Activated CD4-positive, alpha-beta T cell treated with anti-CD3 and anti-CD28 coated beads, Interleukin-2, amount 10 ng/mL, durations not matched to agents 7 days and 5 days (primary cell): ENCODE measurements at regions not wholly inside any gene's neighbourhood (a gene's known extent, or its start where the extent isn't known, plus 50 kb on each side); places are given as distances from the start of the nearest gene placed in this dataset.

Source experiments
- CTCF ChIA-PET: fragments of 350-600 bp; sonication (Branson Sonifier 250); formaldehyde crosslinking; loops from one replicate; lab custom pipeline; 2021; ENCODE audit warnings: antibody characterized with exemption; lab: Charles Lee
- POLR2A ChIA-PET: fragments of 350-600 bp; sonication (Branson Sonifier 250); formaldehyde crosslinking; loops from one replicate; lab custom pipeline; 2021; ENCODE audit warnings: antibody characterized with exemption; lab: Charles Lee
- DNase-seq: peaks from one replicate; pipeline ENCODE4 v3.0.0-alpha.2; 2020
- H3K27ac Mint-ChIP-seq: one replicate; pipeline ENCODE4 v1.8.0; 2021; ENCODE audit warnings: mild to moderate bottlenecking, moderate library complexity, mixed read lengths
- H3K27me3 Mint-ChIP-seq: one replicate; pipeline ENCODE4 v1.8.0; 2021; ENCODE audit warnings: mixed read lengths
- H3K36me3 Mint-ChIP-seq: one replicate; pipeline ENCODE4 v1.8.0; 2021; ENCODE audit warnings: low read depth, mixed read lengths
- H3K4me1 Mint-ChIP-seq: one replicate; pipeline ENCODE4 v1.8.0; 2021; ENCODE audit warnings: mixed read lengths
- H3K4me3 Mint-ChIP-seq: one replicate; pipeline ENCODE4 v1.8.0; 2021; ENCODE audit warnings: mild to moderate bottlenecking, moderate library complexity, mixed read lengths
- H3K9me3 Mint-ChIP-seq: one replicate; pipeline ENCODE4 v1.8.0; 2021; ENCODE audit warnings: mixed read lengths

DNA sequence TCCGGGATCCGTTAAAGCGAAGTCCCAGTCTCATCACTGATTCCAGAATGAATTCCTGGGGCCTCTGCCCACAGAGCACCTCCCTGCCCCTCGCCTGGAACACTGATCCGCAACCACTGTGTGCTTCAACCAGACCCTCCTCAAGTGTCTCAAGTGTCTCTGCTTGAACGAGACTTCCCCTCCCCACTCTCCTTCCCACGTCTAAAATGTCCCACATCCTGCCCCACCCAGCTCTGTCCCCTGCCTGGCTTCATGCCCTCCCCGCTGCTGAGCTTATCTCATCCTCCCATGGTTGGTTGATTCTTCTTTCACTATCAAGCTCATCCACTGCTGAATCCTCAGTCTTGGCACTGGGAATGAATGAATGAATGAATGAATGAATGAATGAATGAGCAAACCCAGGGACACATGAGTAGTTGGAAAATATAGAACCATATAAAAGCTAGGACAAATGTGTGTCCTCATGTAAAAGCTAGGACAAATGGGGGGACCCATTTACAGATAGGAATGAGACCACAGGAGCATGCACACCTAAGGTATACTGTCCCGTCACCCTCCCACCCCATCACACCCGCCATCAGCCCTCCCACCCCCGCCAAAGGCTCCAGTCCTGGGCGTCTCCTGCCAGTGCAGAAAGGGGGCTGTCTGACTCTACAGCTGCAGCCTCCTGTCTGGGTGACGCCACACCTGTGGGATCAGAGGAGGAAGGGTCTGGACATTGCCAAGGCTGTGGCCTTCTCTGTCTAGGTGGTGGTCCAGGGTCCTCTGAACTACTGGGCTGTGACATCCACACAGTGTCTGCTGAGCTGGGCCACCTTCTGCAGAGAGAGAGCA, 71.4 kb upstream of the LINC01488 start:
- Mint-ChIP-seq H3K9me3 (no peaks in the 10 kb centered on the region), H3K36me3 (no peaks in the 10 kb centered on the region), H3K4me3 (peak overlapping the region; percentile 44), H3K27ac (peak overlapping the region; percentile 76), H3K27me3 (peaks cover 52% of the 10 kb centered on the region), H3K4me1 (peaks cover 34% of the 10 kb centered on the region)
- ChIA-PET CTCF (interaction anchor here (1.1 kb wide), 1 partner anchor 23 kb away, joined by 3 read pairs; no protein-coding TSS in a partner anchor), POLR2A (no interaction called here)
- DNase-seq: peak; percentile 76

DNA sequence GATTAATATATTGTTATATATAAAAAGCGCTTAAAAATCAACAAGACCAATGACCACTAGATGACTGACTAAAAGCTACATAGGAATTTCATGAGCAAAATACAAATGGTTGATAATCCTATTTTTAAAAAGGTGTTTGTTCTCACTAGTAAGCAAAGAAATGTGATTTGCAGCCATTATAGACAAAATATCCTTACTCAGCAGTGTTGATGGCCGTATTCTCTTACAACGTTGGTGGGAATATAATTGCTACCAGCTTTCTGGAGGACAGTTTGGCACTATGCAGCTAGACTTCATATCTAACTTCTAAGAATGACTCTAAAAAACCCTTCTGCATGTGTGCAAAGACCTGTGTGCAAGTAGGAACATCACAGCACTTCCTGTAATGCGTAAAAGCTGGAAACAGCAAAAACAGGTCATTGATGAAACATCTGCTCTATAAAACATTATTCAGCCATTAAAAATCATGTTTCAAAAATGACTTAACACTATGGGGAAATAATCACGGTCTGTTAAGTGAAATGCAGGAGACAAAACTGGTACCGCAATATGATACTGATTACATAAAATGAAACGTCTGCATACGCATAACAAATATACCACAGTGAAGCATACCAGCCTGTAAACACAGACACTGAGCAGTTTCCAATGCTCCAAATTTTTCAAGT, 70.1 kb upstream of the LINC01488 start:
- no peak for DNase-seq
- ChIA-PET POLR2A (no interaction called here), CTCF (interaction anchor here (1.1 kb wide), 1 partner anchor 25 kb away, joined by 3 read pairs; no protein-coding TSS in a partner anchor)
- Mint-ChIP-seq H3K36me3 (no peaks in the 10 kb centered on the region), H3K27ac (no peak overlapping the region), H3K9me3 (no peaks in the 10 kb centered on the region), H3K4me1 (peaks cover 31% of the 10 kb centered on the region), H3K4me3 (no peak overlapping the region), H3K27me3 (peaks cover 42% of the 10 kb centered on the region)

DNA sequence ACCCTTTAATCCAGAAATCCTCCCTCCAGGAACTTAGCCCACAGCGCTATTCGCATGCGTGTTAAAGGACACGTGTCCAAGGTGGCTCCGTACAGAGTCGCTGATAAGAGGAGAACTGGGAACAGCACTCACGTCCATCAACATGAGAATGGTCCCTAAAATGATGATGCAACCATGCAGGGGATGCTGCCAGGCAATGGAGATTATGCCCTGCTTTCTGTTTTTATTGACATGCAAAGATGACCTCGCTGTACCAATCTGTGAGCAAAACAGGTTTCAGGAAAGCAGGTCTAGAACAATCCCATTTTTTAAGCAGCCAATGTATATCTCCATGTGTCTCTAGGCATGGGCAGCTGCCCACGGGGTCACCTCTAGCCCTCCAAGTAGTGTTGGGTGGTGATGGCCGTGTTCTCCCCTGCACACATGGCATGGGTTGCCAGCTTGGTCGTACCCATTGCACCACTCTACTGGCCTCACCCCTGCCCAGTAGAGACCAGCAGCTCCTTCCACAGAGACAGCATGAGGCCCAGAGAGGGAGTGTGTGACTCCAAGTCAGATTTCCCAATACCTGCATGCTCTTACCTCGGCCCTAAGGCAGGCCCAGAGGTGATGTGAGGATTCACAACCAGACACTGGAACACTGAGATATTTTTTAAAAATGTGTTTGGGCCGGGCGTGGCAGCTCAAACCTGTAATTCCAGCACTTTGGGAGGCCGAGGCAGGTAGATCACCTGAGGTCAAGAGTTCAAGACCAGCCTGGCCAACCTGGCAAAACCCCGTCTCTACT, 68.3 kb upstream of the LINC01488 start:
- H3K27me3 Mint-ChIP-seq: peaks cover 30% of the 10 kb centered on the region
- POLR2A ChIA-PET: no interaction called here
- H3K36me3 Mint-ChIP-seq: no peaks in the 10 kb centered on the region
- CTCF ChIA-PET: interaction anchor here (1.0 kb wide), 1 partner anchor 72 kb away, joined by 4 read pairs; no protein-coding TSS in a partner anchor
- peaks cover 31% of the 10 kb centered on the region for H3K4me1 Mint-ChIP-seq
- no peaks in the 10 kb centered on the region for H3K9me3 Mint-ChIP-seq
- H3K27ac Mint-ChIP-seq: no peak overlapping the region
- DNase-seq: no peak
- H3K4me3 Mint-ChIP-seq: no peak overlapping the region

DNA sequence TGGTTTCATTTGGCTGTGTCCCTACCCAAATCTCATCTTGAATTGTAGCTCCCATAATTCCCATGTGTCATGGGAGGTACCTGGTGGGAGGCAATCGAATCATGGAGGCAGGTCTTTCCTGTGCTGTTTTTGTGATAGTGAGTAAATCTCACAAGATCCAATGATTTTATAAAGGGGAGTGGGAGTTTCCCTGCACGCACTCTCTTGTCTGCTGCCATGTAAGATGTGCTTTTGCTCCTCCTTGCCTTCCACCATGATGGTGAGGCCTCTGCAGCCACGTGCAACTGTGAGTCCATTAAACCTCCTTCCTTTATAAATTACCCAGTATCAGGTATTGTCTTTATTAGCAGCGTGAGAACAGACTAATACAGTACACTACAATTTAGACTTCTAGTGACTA, 67.5 kb upstream of the LINC01488 start:
- Mint-ChIP-seq H3K4me1 (peaks cover 27% of the 10 kb centered on the region), H3K27ac (no peak overlapping the region), H3K36me3 (no peaks in the 10 kb centered on the region), H3K27me3 (peaks cover 22% of the 10 kb centered on the region), H3K4me3 (no peak overlapping the region), H3K9me3 (no peaks in the 10 kb centered on the region)
- CTCF ChIA-PET: interaction anchor here (1.0 kb wide), 1 partner anchor 72 kb away, joined by 4 read pairs; no protein-coding TSS in a partner anchor
- DNase-seq: no peak
- POLR2A ChIA-PET: no interaction called here

DNA sequence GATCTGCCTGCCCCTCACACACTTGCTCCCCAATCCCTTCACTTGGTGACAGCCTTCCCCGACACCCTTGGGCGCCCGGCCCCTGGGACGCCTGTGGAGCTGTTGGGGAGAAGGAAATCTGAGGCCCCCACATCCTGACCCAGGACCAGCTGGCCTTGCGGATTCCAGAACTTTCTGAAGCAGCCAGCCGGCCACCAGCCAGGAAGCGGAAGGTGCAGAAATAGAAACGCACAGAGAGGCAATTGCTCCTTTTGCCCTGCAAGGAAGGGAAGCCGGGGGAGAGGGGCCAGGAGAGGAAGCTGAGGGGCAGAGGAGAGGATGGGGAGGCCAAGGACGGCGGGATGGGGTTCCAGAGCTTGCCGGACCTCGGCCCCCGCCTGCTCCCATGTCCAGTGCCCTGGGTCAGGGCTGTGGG, 66.7 kb upstream of the LINC01488 start:
- POLR2A ChIA-PET: no interaction called here
- CTCF ChIA-PET: no interaction called here
- H3K4me1 Mint-ChIP-seq: peaks cover 19% of the 10 kb centered on the region
- no peak overlapping the region for H3K27ac Mint-ChIP-seq
- no peaks in the 10 kb centered on the region for H3K9me3 Mint-ChIP-seq
- no peak for DNase-seq
- peaks cover 16% of the 10 kb centered on the region for H3K27me3 Mint-ChIP-seq
- H3K36me3 Mint-ChIP-seq: no peaks in the 10 kb centered on the region
- no peak overlapping the region for H3K4me3 Mint-ChIP-seq

DNA sequence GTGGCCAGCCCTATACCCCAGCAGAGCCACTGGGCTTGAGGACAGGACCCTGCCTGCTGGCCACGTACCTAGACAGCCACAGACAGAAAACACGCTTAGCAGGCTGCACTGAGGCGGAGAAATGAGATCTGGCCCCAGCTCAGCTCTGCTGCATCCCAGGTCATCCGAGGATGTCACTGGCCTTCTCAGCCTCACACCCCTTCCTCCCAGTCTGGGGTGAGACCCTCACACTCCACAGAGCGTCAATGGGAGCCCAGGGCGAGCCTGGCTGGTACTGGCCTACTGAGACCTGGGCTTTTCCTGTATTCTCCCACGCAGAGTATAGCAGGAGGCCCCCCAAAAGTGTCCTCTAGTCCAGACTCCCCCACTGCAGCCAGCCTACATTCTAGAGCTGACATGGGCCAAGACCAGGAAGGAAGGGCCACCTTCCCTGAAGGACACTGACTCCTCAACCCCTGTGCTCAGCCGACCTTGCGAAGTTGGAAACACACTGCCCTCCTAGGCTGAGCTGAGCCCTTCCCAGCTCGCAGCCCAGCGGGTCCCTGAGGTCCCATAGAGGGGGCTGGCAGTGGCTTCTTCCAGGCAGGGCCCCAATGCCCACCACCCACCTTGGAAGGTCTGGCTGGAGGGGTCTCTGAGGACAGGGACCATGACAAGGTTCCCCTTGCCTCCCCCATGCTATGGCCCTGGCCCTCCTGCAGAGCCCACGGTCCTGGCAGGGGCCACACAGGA, 65.9 kb upstream of the LINC01488 start:
- H3K27ac Mint-ChIP-seq: no peak overlapping the region
- H3K4me1 Mint-ChIP-seq: peaks cover 11% of the 10 kb centered on the region
- H3K9me3 Mint-ChIP-seq: no peaks in the 10 kb centered on the region
- POLR2A ChIA-PET: no interaction called here
- DNase-seq: no peak
- H3K4me3 Mint-ChIP-seq: no peak overlapping the region
- H3K36me3 Mint-ChIP-seq: no peaks in the 10 kb centered on the region
- peaks cover 13% of the 10 kb centered on the region for H3K27me3 Mint-ChIP-seq
- CTCF ChIA-PET: no interaction called here

DNA sequence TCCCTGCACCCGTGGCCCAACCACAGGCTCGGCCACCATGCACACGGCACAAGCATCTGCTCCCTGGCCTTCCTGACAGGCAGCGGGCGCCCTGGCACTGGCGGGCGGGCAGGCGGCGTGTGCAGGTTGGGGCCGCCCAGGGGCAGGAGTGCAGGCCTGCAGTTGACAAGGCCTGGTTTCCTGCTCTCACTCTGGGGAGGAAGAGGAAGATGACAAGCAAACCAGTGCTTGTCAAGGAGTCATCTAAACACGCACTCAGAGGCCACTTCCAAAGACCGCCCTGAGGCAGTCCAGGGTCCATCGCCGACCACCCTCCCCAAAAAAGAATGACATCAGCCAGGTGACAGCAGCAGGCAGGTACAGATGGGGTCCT, 65.3 kb upstream of the LINC01488 start:
- Mint-ChIP-seq H3K36me3 (no peaks in the 10 kb centered on the region), H3K4me1 (peaks cover 7% of the 10 kb centered on the region), H3K27me3 (peaks cover 13% of the 10 kb centered on the region), H3K9me3 (no peaks in the 10 kb centered on the region), H3K27ac (no peak overlapping the region), H3K4me3 (no peak overlapping the region)
- POLR2A ChIA-PET: no interaction called here
- no peak for DNase-seq
- CTCF ChIA-PET: no interaction called here

DNA sequence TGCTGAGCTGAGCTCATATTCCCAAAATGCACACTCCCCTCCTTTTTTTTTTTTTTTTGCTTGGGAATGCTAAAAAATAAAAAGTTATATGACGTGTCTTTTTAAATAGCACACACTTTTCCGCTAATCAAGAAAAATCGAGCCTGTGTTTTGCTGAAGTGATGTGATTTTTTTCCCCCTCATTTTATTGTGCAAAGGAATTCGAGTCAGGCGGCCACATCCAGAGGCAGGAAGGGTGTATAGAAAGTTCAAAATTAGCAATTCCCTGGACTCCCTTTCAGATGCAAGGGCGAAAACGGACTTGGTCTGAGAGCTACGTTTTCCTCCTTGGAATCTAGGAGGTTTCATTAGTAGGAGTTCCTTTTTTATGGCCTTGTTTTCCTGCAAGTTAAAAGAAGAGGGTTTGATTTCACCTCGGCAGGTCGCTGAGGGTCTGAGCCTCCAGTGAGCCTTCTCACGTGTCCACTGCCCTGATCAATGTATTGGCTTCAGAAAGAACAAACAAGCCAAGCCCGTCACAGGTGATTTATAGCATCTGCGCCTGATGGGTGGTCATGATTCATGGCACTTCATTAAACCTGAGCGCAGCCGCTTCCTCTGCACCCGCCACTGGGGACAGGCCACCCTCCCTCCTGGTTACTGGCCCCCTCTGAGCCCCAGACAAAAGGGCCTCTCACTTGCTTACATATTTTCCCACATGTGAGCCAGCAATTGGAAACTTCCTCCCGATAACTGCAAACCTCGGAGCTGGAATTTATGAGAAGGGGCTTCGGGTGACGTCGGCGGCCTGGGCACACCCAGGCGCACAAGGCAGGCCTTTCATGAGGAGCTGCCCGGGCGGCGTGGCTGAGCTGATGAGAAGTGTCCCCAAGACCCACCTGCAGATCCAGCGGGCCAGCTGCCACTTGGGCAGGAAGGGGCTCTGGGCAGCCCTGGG, 64.4 kb upstream of the LINC01488 start:
- Mint-ChIP-seq H3K27me3 (peaks cover 9% of the 10 kb centered on the region), H3K36me3 (no peaks in the 10 kb centered on the region), H3K9me3 (no peaks in the 10 kb centered on the region), H3K4me3 (no peak overlapping the region), H3K27ac (no peak overlapping the region), H3K4me1 (no peaks in the 10 kb centered on the region)
- CTCF ChIA-PET: no interaction called here
- no peak for DNase-seq
- POLR2A ChIA-PET: no interaction called here

DNA sequence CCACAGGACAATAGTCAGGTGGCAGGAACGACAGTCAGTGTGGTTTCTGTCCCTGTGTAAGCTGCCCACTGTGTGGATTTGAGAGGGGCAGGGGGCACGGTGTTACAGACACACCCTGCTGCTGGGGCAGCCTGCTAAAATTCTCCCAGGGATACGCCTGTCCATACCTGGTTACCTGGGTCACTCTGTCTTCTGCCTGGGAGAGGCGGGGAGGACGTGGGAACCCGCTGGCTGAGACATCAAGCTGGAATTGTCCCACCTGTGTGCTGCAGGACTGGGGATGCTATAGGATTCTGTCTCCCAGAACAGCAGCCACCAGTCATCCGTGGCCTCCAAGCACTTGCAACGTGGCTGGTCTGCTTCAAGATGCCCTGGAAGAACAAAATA, 63.8 kb upstream of the LINC01488 start:
- CTCF ChIA-PET: no interaction called here

DNA sequence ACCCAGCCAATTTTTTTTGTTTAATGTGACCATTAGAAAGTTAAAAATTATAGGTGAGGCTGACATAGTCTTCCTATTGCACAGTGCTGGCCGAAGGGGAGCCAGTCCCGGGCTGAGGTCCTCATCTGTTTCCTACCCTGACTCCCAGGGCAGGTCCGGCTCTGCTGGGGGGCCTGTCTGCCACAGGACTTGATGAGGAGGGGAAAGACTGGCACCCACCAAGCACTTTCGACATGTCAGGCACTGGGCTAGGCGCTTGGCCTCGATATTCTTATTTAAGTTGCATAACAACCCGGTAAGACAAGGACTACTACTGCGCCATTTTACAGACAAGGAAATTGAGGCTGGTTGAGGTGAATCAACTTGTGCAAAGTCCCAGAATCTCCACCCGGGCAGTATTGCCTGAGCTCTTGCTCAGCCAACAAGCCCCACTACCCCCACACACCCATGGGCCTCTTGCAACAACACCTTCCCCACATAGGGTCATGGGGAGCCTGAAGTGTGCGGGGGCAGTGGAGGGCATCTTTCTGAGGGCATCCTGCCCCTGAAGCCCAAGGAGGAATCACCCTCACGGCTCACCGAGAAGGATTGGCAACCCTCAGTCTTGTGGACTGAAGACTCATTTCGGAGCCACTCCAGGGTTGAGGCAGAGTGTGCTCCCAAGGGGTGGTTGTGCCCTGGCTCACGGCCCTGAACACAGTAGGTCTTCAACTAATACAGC, 62.7 kb upstream of the LINC01488 start:
- no peaks in the 10 kb centered on the region for H3K4me1 Mint-ChIP-seq
- H3K36me3 Mint-ChIP-seq: no peaks in the 10 kb centered on the region
- H3K4me3 Mint-ChIP-seq: no peak overlapping the region
- ChIA-PET POLR2A (no interaction called here), CTCF (no interaction called here)
- peaks cover 2% of the 10 kb centered on the region for H3K27me3 Mint-ChIP-seq
- H3K27ac Mint-ChIP-seq: no peak overlapping the region
- DNase-seq: no peak
- H3K9me3 Mint-ChIP-seq: no peaks in the 10 kb centered on the region

More for the DNA sequence above, 63.8 kb upstream of the LINC01488 start:
- POLR2A ChIA-PET: no interaction called here
- Mint-ChIP-seq H3K27ac (no peak overlapping the region), H3K4me1 (no peaks in the 10 kb centered on the region), H3K9me3 (no peaks in the 10 kb centered on the region), H3K4me3 (no peak overlapping the region), H3K27me3 (peaks cover 9% of the 10 kb centered on the region), H3K36me3 (no peaks in the 10 kb centered on the region)
- no peak for DNase-seq

DNA sequence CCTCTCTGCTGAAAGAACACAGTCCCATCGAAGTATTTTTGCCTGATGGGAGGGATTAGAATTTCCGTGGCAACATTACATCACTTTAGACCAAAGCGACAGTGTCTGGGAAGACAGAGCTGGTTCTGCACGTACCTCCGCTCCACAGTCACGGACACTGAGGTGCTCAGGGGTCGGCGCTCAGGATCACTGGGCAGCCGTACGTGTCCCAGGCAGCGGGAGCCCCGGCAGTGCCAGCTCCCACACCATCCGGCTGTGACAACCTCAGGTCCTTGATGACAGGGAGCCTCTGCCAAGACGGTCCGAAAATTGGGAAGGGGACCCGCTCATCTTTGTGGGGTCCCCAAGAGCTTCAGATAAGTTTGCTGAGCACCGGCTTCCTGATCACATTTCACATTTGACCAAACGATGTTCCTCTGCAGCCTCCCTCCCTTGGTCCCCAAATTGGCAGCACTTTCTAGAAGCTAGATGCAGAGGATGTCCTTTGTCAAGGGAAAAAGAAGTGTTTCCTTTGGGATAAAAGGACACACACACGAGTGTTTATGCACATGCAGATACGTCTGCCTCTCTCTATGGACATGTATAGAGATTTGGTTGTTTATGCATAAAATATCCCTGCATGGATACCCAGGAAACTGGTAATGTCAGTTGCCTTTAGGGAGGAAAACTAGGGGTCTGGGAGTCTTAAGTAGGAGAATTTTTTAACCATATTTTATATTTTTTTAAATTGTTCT, 61.6 kb upstream of the LINC01488 start:
- POLR2A ChIA-PET: no interaction called here

More for the DNA sequence above, 61.6 kb upstream of the LINC01488 start:
- Mint-ChIP-seq H3K9me3 (peaks cover 7% of the 10 kb centered on the region), H3K27ac (no peak overlapping the region), H3K4me3 (no peak overlapping the region), H3K4me1 (no peaks in the 10 kb centered on the region), H3K36me3 (peaks cover 3% of the 10 kb centered on the region), H3K27me3 (peaks cover 3% of the 10 kb centered on the region)
- CTCF ChIA-PET: no interaction called here
- no peak for DNase-seq
